DND-41 (cell line): ENCODE measurements at regions not wholly inside any gene's neighbourhood (a gene's known extent, or its start where the extent isn't known, plus 50 kb on each side); places are given as distances from the start of the nearest gene placed in this dataset.
"Not testable (repeated sequence)": the region's sequence is repeated elsewhere in the genome, so short reads cannot be mapped to it uniquely, and the experiment has no call there.

Source experiments
- ATAC-seq: fragments of 200-7000 bp; cut with Tn5 transposase; 3 replicates; pipeline ENCODE4 v1.9.1; 2021; ENCODE audit warnings: low read depth; ENCODE audit not compliant: insufficient read depth
- DNase-seq: peaks from one replicate; pipeline ENCODE4 v3.0.0-alpha.2; 2020
- H2AFZ ChIP-seq: 2 replicates; pipeline ENCODE4 v1.6.0; 2012; ENCODE audit warnings: low read depth, low read length
- H3K27ac ChIP-seq: 2 replicates; pipeline ENCODE4 v1.5.1; 2012; ENCODE audit warnings: low read length, inconsistent platforms
- H3K27me3 ChIP-seq: fragments of 200-600 bp; sonication (generic); 2 replicates; pipeline ENCODE4 v1.6.0; 2012; ENCODE audit warnings: low read length, mild to moderate bottlenecking, inconsistent platforms; ENCODE audit not compliant: insufficient read depth, poor library complexity
- H3K36me3 ChIP-seq: 2 replicates; pipeline ENCODE4 v1.5.1; 2012; ENCODE audit warnings: low read length, inconsistent platforms; ENCODE audit not compliant: insufficient read depth
- H3K4me1 ChIP-seq: 2 replicates; pipeline ENCODE4 v1.5.1; 2012; ENCODE audit warnings: mild to moderate bottlenecking, low read length; ENCODE audit not compliant: insufficient read depth
- H3K4me2 ChIP-seq: 2 replicates; pipeline ENCODE4 v1.6.0; 2012; ENCODE audit warnings: mild to moderate bottlenecking, moderate library complexity, low read length, inconsistent platforms; ENCODE audit not compliant: insufficient read depth
- H3K4me3 ChIP-seq, 2 experiments: fragments of 200-600 bp in 1 of 2; shearing (Covaris generic) in 1 of 2; 2 replicates each; pipeline ENCODE4 v1.5.1; 2012 to 2016; ENCODE audit warnings: inconsistent platforms in 2 of 2, low read length in 2 of 2, mild to moderate bottlenecking in 2 of 2, low read depth in 1 of 2, moderate library complexity in 1 of 2
- H3K79me2 ChIP-seq: 2 replicates; pipeline ENCODE4 v1.6.0; 2012; ENCODE audit warnings: low read length, inconsistent platforms; ENCODE audit not compliant: insufficient read depth
- H3K9ac ChIP-seq: 2 replicates; pipeline ENCODE4 v1.6.0; 2012; ENCODE audit warnings: low read depth, mild to moderate bottlenecking, inconsistent platforms, low read length, moderate library complexity
- H3K9me3 ChIP-seq: 2 replicates; pipeline ENCODE4 v1.5.1; 2012; ENCODE audit warnings: low read length, moderate library complexity, mild to moderate bottlenecking, inconsistent platforms; ENCODE audit not compliant: insufficient read depth, severe bottlenecking
- H4K20me1 ChIP-seq: 2 replicates; pipeline ENCODE4 v1.6.0; 2012; ENCODE audit warnings: low read length; ENCODE audit not compliant: insufficient read depth
- EZH2 ChIP-seq: IDR thresholded peaks from 3 replicates; pipeline ENCODE4 v1.6.1; 2012; ENCODE audit warnings: borderline replicate concordance, low read depth, mild to moderate bottlenecking, moderate library complexity, low read length, inconsistent platforms; ENCODE audit not compliant: severe bottlenecking
- TF ChIP-seq, protein P1 (sequence below): IDR thresholded peaks from 2 replicates; pipeline ENCODE4 v1.5.1; 2012; ENCODE audit warnings: borderline replicate concordance, low read length, moderate library complexity, mild to moderate bottlenecking; ENCODE audit not compliant: poor library complexity, severe bottlenecking; ENCODE audit errors: extremely low read depth

DNA sequence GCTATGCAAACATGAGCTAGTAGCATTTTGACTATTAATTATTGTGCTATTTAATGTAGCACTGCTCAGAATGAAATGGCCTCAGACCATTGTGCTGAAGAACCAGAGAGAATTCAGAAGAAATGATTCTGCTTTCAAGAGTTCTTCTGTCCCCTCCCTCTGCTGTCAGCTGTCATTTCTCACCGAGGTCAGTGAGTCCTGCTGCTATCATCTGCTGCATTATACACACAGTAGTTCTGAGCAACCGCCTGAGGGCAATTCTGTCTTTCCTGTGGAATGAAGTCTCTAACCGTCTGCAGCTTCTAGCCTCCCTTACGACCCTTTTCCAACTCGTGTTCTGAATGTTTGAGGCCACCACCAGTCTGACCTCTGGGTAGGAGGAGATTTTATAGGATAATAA lies 249.4 kb downstream of the HNRNPD start:
- no peaks in the 10 kb centered on the region for H4K20me1 ChIP-seq
- no peaks in the 10 kb centered on the region for H3K9me3 ChIP-seq
- no peak overlapping the region for H3K4me3 ChIP-seq
- no peaks in the 10 kb centered on the region for H3K36me3 ChIP-seq
- ATAC-seq (no peak), DNase-seq (no peak)
- H3K9ac ChIP-seq, result no peak overlapping the region
- no peak overlapping the region for H2AFZ ChIP-seq
- H3K27ac ChIP-seq, result no peak overlapping the region
- peaks cover 6% of the 10 kb centered on the region for H3K27me3 ChIP-seq
- TF ChIP-seq, protein P1, sequence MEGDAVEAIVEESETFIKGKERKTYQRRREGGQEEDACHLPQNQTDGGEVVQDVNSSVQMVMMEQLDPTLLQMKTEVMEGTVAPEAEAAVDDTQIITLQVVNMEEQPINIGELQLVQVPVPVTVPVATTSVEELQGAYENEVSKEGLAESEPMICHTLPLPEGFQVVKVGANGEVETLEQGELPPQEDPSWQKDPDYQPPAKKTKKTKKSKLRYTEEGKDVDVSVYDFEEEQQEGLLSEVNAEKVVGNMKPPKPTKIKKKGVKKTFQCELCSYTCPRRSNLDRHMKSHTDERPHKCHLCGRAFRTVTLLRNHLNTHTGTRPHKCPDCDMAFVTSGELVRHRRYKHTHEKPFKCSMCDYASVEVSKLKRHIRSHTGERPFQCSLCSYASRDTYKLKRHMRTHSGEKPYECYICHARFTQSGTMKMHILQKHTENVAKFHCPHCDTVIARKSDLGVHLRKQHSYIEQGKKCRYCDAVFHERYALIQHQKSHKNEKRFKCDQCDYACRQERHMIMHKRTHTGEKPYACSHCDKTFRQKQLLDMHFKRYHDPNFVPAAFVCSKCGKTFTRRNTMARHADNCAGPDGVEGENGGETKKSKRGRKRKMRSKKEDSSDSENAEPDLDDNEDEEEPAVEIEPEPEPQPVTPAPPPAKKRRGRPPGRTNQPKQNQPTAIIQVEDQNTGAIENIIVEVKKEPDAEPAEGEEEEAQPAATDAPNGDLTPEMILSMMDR, result no peak
- no peak for TF ChIP-seq EZH2
- no peak overlapping the region for H3K4me2 ChIP-seq
- no peaks in the 10 kb centered on the region for H3K4me1 ChIP-seq
- no peaks in the 10 kb centered on the region for H3K79me2 ChIP-seq

DNA sequence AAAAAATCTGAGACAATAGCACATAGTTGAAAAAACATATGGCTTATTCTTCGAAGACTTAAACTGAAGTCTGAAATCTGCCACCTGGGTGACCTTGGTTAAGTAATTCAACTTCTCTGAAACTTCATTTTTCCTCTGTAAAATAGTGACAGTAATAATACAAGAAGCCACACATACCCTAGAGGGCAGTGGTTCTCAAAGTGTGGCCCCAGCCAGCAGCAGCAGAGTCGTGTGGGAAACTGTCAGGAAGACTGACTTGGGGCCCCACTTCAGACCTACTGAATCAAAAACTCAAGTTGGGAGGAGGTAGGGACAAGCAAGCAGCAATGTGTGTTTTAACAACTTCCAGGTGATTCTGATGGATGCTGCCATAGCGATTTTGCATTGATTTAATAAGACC lies 249.9 kb downstream of the HNRNPD start:
- Histone ChIP-seq H4K20me1 (no peaks in the 10 kb centered on the region), H3K79me2 (no peaks in the 10 kb centered on the region), H3K27ac (no peak overlapping the region), H3K27me3 (peaks cover 6% of the 10 kb centered on the region), H3K9ac (no peak overlapping the region), H3K9me3 (no peaks in the 10 kb centered on the region), H3K4me1 (no peaks in the 10 kb centered on the region), H3K36me3 (no peaks in the 10 kb centered on the region), H3K4me3 (no peak overlapping the region), H3K4me2 (no peak overlapping the region), H2AFZ (no peak overlapping the region)
- DNase-seq, result no peak
- ATAC-seq, result no peak
- TF ChIP-seq EZH2, result no peak
- TF ChIP-seq, protein P1, result no peak

DNA sequence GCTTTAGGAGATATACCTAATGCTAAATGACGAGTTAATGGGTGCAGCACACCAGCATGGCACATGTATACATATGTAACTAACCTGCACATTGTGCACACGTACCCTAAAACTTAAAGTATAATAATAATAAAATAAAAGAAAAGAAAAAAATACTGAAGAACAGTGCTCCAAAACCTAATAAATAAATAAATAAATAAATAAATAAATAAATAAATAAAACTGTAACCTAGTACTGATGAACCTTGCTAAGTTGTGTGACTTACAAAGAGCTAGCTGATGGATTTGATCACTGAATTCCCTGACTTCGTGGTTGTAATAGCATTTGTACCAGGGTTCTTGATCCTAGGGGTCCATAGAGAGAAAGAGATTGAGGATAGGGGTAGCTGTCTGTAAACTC lies 258.6 kb downstream of the HNRNPD start:
- not testable (repeated sequence) for H3K36me3 ChIP-seq, H3K4me1 ChIP-seq, H3K9me3 ChIP-seq, H2AFZ ChIP-seq, H3K9ac ChIP-seq, H3K4me2 ChIP-seq, H4K20me1 ChIP-seq, H3K79me2 ChIP-seq, DNase-seq, H3K27ac ChIP-seq, H3K4me3 ChIP-seq, H3K27me3 ChIP-seq, ATAC-seq

GRCh38 chr4:82108506-82108905 lies 265.3 kb downstream of the HNRNPD start:
- H3K4me2 ChIP-seq, result no peak overlapping the region
- ATAC-seq (no peak), DNase-seq (no peak)
- no peaks in the 10 kb centered on the region for H3K79me2 ChIP-seq
- no peak overlapping the region for H3K9ac ChIP-seq
- no peak overlapping the region for H3K4me3 ChIP-seq
- H3K27me3 ChIP-seq, result no peaks in the 10 kb centered on the region
- TF ChIP-seq, protein P1, result no peak
- no peak for TF ChIP-seq EZH2
- H3K36me3 ChIP-seq, result no peaks in the 10 kb centered on the region
- no peaks in the 10 kb centered on the region for H4K20me1 ChIP-seq
- H3K4me1 ChIP-seq, result no peaks in the 10 kb centered on the region
- H3K27ac ChIP-seq, result no peak overlapping the region
- no peaks in the 10 kb centered on the region for H3K9me3 ChIP-seq
- no peak overlapping the region for H2AFZ ChIP-seq
